H54 (cell line): ENCODE measurements at regions not wholly inside any gene's neighbourhood (a gene's known extent, or its start where the extent isn't known, plus 50 kb on each side); places are given as distances from the start of the nearest gene placed in this dataset.

Experiments
- DNase-seq: peaks from one replicate; pipeline ENCODE4 v3.0.0; 2011; ENCODE audit warnings: low spot score, mixed read lengths; ENCODE audit not compliant: insufficient read length
- FAIRE-seq: peaks from 3 replicates; lab custom pipeline; 2011; peaks lifted over from hg19 to GRCh38; lab: Jason Lieb, UNC
- POLR2A ChIP-seq: IDR thresholded peaks from 2 replicates; pipeline ENCODE4 v1.6.1; 2011; ENCODE audit warnings: low read depth, mild to moderate bottlenecking, low read length

DNA sequence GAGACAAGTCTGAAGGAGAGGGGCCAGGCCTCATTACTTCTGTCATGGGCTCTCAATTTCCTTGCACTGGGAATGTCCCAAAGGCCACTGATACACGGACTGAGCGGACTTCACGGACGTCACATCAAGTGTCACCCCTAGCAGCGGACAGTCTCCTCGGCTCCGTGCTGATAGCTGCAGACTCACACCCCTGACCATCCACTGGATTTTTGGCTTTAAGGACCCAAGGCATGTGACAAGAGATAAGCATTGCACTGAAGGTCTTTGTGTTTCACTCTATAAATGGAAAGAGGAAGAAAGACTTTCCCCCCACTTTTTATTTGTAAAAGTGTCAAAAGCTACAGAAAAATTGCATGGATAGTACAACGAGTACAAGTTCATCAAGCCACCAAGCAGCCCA lies 200.4 kb upstream of the FGGY start:
- no peak for TF ChIP-seq POLR2A
- DNase-seq (no peak), FAIRE-seq (no peak)

- DNase-seq: no peak
- no peak for FAIRE-seq
- no peak for TF ChIP-seq POLR2A
Measured at GRCh38 chr1:59098655-59099054, 198.2 kb upstream of the FGGY start.

GRCh38 chr1:59100708-59101374 lies 196.1 kb upstream of the FGGY start:
- no peak for DNase-seq
- TF ChIP-seq POLR2A: no peak
- no peak for FAIRE-seq

DNA sequence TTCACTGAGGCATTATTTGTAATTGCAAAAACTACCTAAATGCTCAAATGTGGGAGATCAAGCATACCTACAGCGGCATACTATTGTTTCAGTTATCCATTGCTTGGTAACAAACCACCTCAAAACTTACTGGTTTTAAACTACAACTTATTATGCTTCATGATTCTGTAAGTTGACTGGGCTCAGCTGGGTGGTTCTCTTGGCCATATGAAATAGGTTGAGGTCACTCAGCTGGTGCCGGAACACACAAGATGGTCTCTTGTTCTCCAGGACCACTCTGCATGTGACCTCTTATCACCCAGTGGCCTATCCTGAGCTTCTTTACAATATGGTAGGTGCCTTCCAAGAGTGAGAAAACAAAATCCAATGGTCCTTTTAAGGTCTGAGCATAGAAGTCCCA lies 195.4 kb upstream of the FGGY start:
- no peak for FAIRE-seq
- no peak for DNase-seq
- no peak for TF ChIP-seq POLR2A

- TF ChIP-seq POLR2A: no peak
- no peak for DNase-seq
- no peak for FAIRE-seq
Measured at GRCh38 chr1:59103457-59103856, 193.4 kb upstream of the FGGY start.

DNA sequence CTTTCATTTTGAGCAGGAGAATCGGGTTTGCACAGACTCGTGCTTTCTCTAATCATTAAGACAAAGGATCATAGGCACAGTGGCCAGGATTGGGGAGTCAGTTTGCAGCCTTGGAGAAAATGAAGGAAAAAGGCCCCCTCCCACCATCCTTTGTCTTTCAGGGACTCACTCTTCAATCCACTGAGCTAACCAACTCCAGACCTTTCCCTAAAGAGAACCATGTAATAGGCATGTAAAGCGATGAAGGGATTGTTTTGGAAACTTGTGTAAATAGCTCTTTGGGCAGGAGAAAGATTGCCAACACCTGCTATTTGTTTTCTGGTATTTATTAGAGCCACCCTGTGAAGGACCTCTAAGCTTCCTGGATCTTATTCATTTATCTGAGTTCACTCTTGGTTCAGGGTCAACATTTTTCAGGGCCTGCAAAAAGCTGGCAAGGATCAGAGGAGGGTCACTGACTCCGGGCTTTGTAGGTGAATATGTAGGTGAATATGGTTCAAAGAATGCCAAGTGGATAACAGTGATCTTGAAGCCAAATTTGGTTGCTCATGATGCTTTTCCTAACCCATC lies 192.6 kb upstream of the FGGY start:
- DNase-seq (no peak), FAIRE-seq (no peak)
- TF ChIP-seq POLR2A: no peak

GRCh38 chr1:59105548-59106507 lies 191.1 kb upstream of the FGGY start:
- FAIRE-seq (no peak), DNase-seq (no peak)
- TF ChIP-seq POLR2A: no peak

DNA sequence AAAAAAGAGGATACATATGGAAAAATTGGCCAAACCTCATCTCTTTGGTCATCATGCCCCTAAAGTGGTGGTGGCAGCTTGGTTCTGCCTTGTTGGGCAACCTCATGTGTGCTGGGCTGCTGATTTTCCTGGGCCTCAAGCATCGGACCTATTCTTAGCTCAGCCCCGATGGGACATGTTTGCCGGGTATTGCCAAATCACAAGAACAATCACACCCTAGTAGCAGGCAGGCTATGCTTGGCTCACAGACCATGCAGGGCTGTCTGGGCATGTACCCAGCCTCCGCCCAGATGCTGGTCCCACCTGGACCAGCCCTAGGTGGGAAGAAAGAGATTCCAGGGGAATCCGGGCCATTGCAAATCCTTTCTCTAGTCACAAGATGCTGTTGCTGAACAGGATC lies 189.4 kb upstream of the FGGY start:
- DNase-seq (no peak), FAIRE-seq (no peak)
- no peak for TF ChIP-seq POLR2A

DNA sequence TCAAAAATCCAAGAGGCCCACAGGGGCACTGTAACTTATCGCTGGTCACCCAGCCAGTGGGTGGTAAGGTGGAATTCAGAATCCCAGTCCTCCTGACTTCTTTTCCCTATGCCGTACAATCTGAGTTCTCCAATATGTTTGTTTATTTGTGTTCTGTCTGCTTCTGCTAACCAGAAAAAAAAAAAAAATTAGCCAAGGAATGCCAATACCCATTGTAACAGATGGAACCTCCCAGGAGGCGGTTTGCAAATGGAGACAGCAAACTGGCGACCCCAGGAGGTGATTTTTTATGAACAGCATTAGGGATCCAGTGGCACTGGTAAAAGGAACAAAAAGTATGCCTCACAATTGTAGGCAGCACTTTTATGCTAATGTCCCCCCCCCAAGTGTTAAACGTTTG lies 189.0 kb upstream of the FGGY start:
- TF ChIP-seq POLR2A: no peak
- DNase-seq (no peak), FAIRE-seq (no peak)

- DNase-seq (no peak), FAIRE-seq (no peak)
- no peak for TF ChIP-seq POLR2A
Measured at GRCh38 chr1:59108481-59109317, 188.2 kb upstream of the FGGY start.

GRCh38 chr1:59110271-59110670 lies 186.6 kb upstream of the FGGY start:
- TF ChIP-seq POLR2A: no peak
- FAIRE-seq: no peak
- DNase-seq: no peak

- FAIRE-seq: no peak
- DNase-seq: no peak
- TF ChIP-seq POLR2A: no peak
Measured at GRCh38 chr1:59113876-59114457, 182.9 kb upstream of the FGGY start.

GRCh38 chr1:59115865-59116264 lies 181.0 kb upstream of the FGGY start:
- TF ChIP-seq POLR2A: no peak
- no peak for FAIRE-seq
- DNase-seq: no peak
